GM19238 (cell line): ENCODE measurements at regions not wholly inside any gene's neighbourhood (a gene's known extent, or its start where the extent isn't known, plus 50 kb on each side); places are given as distances from the start of the nearest gene placed in this dataset.
"Not testable (repeated sequence)": the region's sequence is repeated elsewhere in the genome, so short reads cannot be mapped to it uniquely, and the experiment has no call there.

Experiments
- DNase-seq: peaks from one replicate; pipeline ENCODE4 v3.0.0; 2011; ENCODE audit warnings: low spot score; ENCODE audit not compliant: insufficient read length

GRCh38 chr2:89293399-89293798 lies 601.9 kb downstream of the RPIA start:
- DNase-seq = not testable (repeated sequence)

GRCh38 chr2:89294335-89294734 lies 602.9 kb downstream of the RPIA start:
- DNase-seq = not testable (repeated sequence)

GRCh38 chr2:89296820-89297398 lies 605.4 kb downstream of the RPIA start:
- not testable (repeated sequence) for DNase-seq

GRCh38 chr2:89299196-89299595 lies 607.7 kb downstream of the RPIA start:
- DNase-seq = not testable (repeated sequence)

- not testable (repeated sequence) for DNase-seq
These were observed 614.1 kb downstream of the RPIA start for GRCh38 chr2:89305623-89306022.

- DNase-seq = not testable (repeated sequence)
These were observed 615.6 kb downstream of the RPIA start for GRCh38 chr2:89306869-89307637.

GRCh38 chr2:89318990-89319389 lies 627.5 kb downstream of the RPIA start:
- DNase-seq = not testable (repeated sequence)

GRCh38 chr2:89325894-89326293 lies 634.4 kb downstream of the RPIA start:
- DNase-seq = not testable (repeated sequence)

- not testable (repeated sequence) for DNase-seq
These were observed 635.0 kb downstream of the RPIA start for GRCh38 chr2:89326455-89326854.

- DNase-seq = not testable (repeated sequence)
These were observed 637.3 kb downstream of the RPIA start for GRCh38 chr2:89328790-89329189.
